ENCODE measurements at regions not wholly inside any gene's neighbourhood (a gene's known extent, or its start where the extent isn't known, plus 50 kb on each side); places are given as distances from the start of the nearest gene placed in this dataset.

- no peaks in the 10 kb centered on the region for H3K36me3 ChIP-seq
- no peak overlapping the region for H3K4me3 ChIP-seq
- DNase-seq (ENCODE audit: low spot score in 2 of 2), result no peak
- H3K27me3 ChIP-seq, result no peaks in the 10 kb centered on the region
- no peak for TF ChIP-seq CTCF (IDR thresholded peaks at IDR 0.05)
- TF ChIP-seq EP300 (IDR thresholded peaks at IDR 0.05), result peak in 1 of 2 donors; percentile 18
- H3K4me1 ChIP-seq, result no peaks in the 10 kb centered on the region
- H3K9me3 ChIP-seq, result no peaks in the 10 kb centered on the region
- 87 to 91% methylated on average over 1 of the region's 1 CpG for WGBS, 2 donors
- no peak overlapping the region for H3K27ac ChIP-seq
These were observed 601.3 kb downstream of the SPRY1 start for GRCh38 chr4:123997776-123998449.

GRCh38 chr4:124000233-124000632 is 603.6 kb downstream of the SPRY1 start:
- Histone ChIP-seq H3K4me1 (no peaks in the 10 kb centered on the region), H3K27ac (no peak overlapping the region), H3K36me3 (no peaks in the 10 kb centered on the region), H3K9me3 (no peaks in the 10 kb centered on the region), H3K27me3 (no peaks in the 10 kb centered on the region), H3K4me3 (no peak overlapping the region)
- WGBS, 2 donors, result 44 to 69% methylated on average over 2 of the region's 2 CpGs
- TF ChIP-seq CTCF (IDR thresholded peaks at IDR 0.05), result no peak
- no peak for TF ChIP-seq POLR2A (IDR thresholded peaks at IDR 0.05)
- TF ChIP-seq EP300 (IDR thresholded peaks at IDR 0.05), result no peak
- no peak for DNase-seq (ENCODE audit: low spot score in 2 of 2)

GRCh38 chr4:124015766-124016165 is 619.2 kb downstream of the SPRY1 start:
- TF ChIP-seq CTCF (IDR thresholded peaks at IDR 0.05) (no peak), POLR2A (IDR thresholded peaks at IDR 0.05) (no peak), EP300 (IDR thresholded peaks at IDR 0.05) (no peak)
- Histone ChIP-seq H3K4me1 (peaks cover 0 to 23% (median 7%) of the 10 kb centered on the region in 4 donors), H3K27ac (no peak overlapping the region), H3K4me3 (no peak overlapping the region), H3K36me3 (no peaks in the 10 kb centered on the region), H3K9me3 (no peaks in the 10 kb centered on the region), H3K27me3 (no peaks in the 10 kb centered on the region)
- 52 to 97% methylated on average over 1 of the region's 1 CpG for WGBS, 2 donors
- no peak for DNase-seq (ENCODE audit: low spot score in 2 of 2)

GRCh38 chr4:124017185-124017785 is 620.7 kb downstream of the SPRY1 start:
- TF ChIP-seq CTCF (IDR thresholded peaks at IDR 0.05), result no peak
- no peak for TF ChIP-seq POLR2A (IDR thresholded peaks at IDR 0.05)
- no peak for TF ChIP-seq EP300 (IDR thresholded peaks at IDR 0.05)
- WGBS, 2 donors, result 78 to 80% methylated on average over 8 of the region's 8 CpGs
- no peak overlapping the region for H3K4me3 ChIP-seq

More at GRCh38 chr4:124017185-124017785, 620.7 kb downstream of the SPRY1 start:
- Histone ChIP-seq H3K4me1 (peaks cover 0 to 28% (median 7%) of the 10 kb centered on the region in 4 donors), H3K27me3 (no peaks in the 10 kb centered on the region), H3K27ac (no peak overlapping the region), H3K9me3 (no peaks in the 10 kb centered on the region), H3K36me3 (no peaks in the 10 kb centered on the region)
- no peak for DNase-seq (ENCODE audit: low spot score in 2 of 2)
